ENCODE measurements at regions not wholly inside any gene's neighbourhood (a gene's known extent, or its start where the extent isn't known, plus 50 kb on each side); places are given as distances from the start of the nearest gene placed in this dataset.

- no peak for DNase-seq (ENCODE audit: low read depth in 2 of 2)
- H4K20me1 ChIP-seq (ENCODE audit: control insufficient read depth, extremely low read depth, insufficient read depth, low read length) = no peaks in the 10 kb centered on the region
- H3K79me2 ChIP-seq (ENCODE audit: control insufficient read depth, insufficient read depth, low read length) = no peaks in the 10 kb centered on the region
- no peaks in the 10 kb centered on the region for H3K4me1 ChIP-seq (ENCODE audit: control insufficient read depth, extremely low read depth, insufficient read depth, low read length)
- no peak overlapping the region for H3K4me2 ChIP-seq (ENCODE audit: extremely low read depth, insufficient read depth, low read length)
- no peaks in the 10 kb centered on the region for H3K27me3 ChIP-seq (ENCODE audit: control insufficient read depth, insufficient read depth, low read length)
- H3K36me3 ChIP-seq (ENCODE audit: control insufficient read depth, insufficient read depth, low read length) = no peaks in the 10 kb centered on the region
- H3K27ac ChIP-seq (ENCODE audit: insufficient read depth, low read length) = no peak overlapping the region
- H3K4me3 ChIP-seq (replicated peaks in 1 of 4; ENCODE audit: control extremely low read depth in 1 of 4, insufficient read depth in 1 of 4, low read depth in 3 of 4, low read length in 4 of 4) = no peak overlapping the region
- no peak overlapping the region for H2AFZ ChIP-seq (ENCODE audit: low read length)
- no peak for TF ChIP-seq EZH2 (IDR thresholded peaks at IDR 0.05; ENCODE audit: low read length, missing control alignments)
- H3K9me3 ChIP-seq (ENCODE audit: control insufficient read depth, insufficient read depth, low read depth, low read length) = no peaks in the 10 kb centered on the region
- no peak overlapping the region for H3K9ac ChIP-seq (ENCODE audit: insufficient read depth, low read length)
Observed at GRCh38 chr7:54687462-54688212, 71.4 kb downstream of the SEC61G start.

GRCh38 chr7:54680377-54681005 is 78.5 kb downstream of the SEC61G start:
- no peaks in the 10 kb centered on the region for H4K20me1 ChIP-seq (ENCODE audit: control insufficient read depth, extremely low read depth, insufficient read depth, low read length)
- no peak for DNase-seq (ENCODE audit: low read depth in 2 of 2)
- TF ChIP-seq CTCF (conservative IDR thresholded peaks at IDR 0.05 in 1 of 2, IDR thresholded peaks at IDR 0.05 in 1 of 2; ENCODE audit: low read depth in 1 of 2, low read length in 2 of 2) (no peak), EZH2 (IDR thresholded peaks at IDR 0.05; ENCODE audit: low read length, missing control alignments) (no peak)
- H3K4me2 ChIP-seq (ENCODE audit: extremely low read depth, insufficient read depth, low read length) = no peak overlapping the region
- no peaks in the 10 kb centered on the region for H3K36me3 ChIP-seq (ENCODE audit: control insufficient read depth, insufficient read depth, low read length)
- H3K79me2 ChIP-seq (ENCODE audit: control insufficient read depth, insufficient read depth, low read length) = no peaks in the 10 kb centered on the region
- no peaks in the 10 kb centered on the region for H3K27me3 ChIP-seq (ENCODE audit: control insufficient read depth, insufficient read depth, low read length)
- H3K4me1 ChIP-seq (ENCODE audit: control insufficient read depth, extremely low read depth, insufficient read depth, low read length) = no peaks in the 10 kb centered on the region
- no peak overlapping the region for H3K27ac ChIP-seq (ENCODE audit: insufficient read depth, low read length)
- H3K9me3 ChIP-seq (ENCODE audit: control insufficient read depth, insufficient read depth, low read depth, low read length) = no peaks in the 10 kb centered on the region
- H2AFZ ChIP-seq (ENCODE audit: low read length) = no peak overlapping the region
- no peak overlapping the region for H3K9ac ChIP-seq (ENCODE audit: insufficient read depth, low read length)
- H3K4me3 ChIP-seq (replicated peaks in 1 of 4; ENCODE audit: control extremely low read depth in 1 of 4, insufficient read depth in 1 of 4, low read depth in 3 of 4, low read length in 4 of 4) = no peak overlapping the region

GRCh38 chr7:54679490-54679817 is 79.6 kb downstream of the SEC61G start:
- no peak for TF ChIP-seq EZH2 (IDR thresholded peaks at IDR 0.05; ENCODE audit: low read length, missing control alignments)
- TF ChIP-seq CTCF (conservative IDR thresholded peaks at IDR 0.05 in 1 of 2, IDR thresholded peaks at IDR 0.05 in 1 of 2; ENCODE audit: low read depth in 1 of 2, low read length in 2 of 2) = no peak
- no peak overlapping the region for H3K4me2 ChIP-seq (ENCODE audit: extremely low read depth, insufficient read depth, low read length)

More at GRCh38 chr7:54679490-54679817, 79.6 kb downstream of the SEC61G start:
- H3K79me2 ChIP-seq (ENCODE audit: control insufficient read depth, insufficient read depth, low read length) = no peaks in the 10 kb centered on the region
- DNase-seq (ENCODE audit: low read depth in 2 of 2) = no peak
- H3K9ac ChIP-seq (ENCODE audit: insufficient read depth, low read length) = no peak overlapping the region
- H3K9me3 ChIP-seq (ENCODE audit: control insufficient read depth, insufficient read depth, low read depth, low read length) = no peaks in the 10 kb centered on the region
- no peak overlapping the region for H3K4me3 ChIP-seq (replicated peaks in 1 of 4; ENCODE audit: control extremely low read depth in 1 of 4, insufficient read depth in 1 of 4, low read depth in 3 of 4, low read length in 4 of 4)
- no peak overlapping the region for H3K27ac ChIP-seq (ENCODE audit: insufficient read depth, low read length)
- no peaks in the 10 kb centered on the region for H3K4me1 ChIP-seq (ENCODE audit: control insufficient read depth, extremely low read depth, insufficient read depth, low read length)
- no peaks in the 10 kb centered on the region for H3K27me3 ChIP-seq (ENCODE audit: control insufficient read depth, insufficient read depth, low read length)
- no peaks in the 10 kb centered on the region for H4K20me1 ChIP-seq (ENCODE audit: control insufficient read depth, extremely low read depth, insufficient read depth, low read length)
- H2AFZ ChIP-seq (ENCODE audit: low read length) = no peak overlapping the region
- no peaks in the 10 kb centered on the region for H3K36me3 ChIP-seq (ENCODE audit: control insufficient read depth, insufficient read depth, low read length)
